Astrocyte of the hippocampus (primary cell): ENCODE measurements at regions not wholly inside any gene's neighbourhood (a gene's known extent, or its start where the extent isn't known, plus 50 kb on each side); places are given as distances from the start of the nearest gene placed in this dataset.
"Not testable (repeated sequence)": the region's sequence is repeated elsewhere in the genome, so short reads cannot be mapped to it uniquely, and the experiment has no call there.

ENCODE experiments used
- DNase-seq: peaks from one replicate; pipeline ENCODE4 v3.0.0; 2011; ENCODE audit warnings: low read depth, low spot score

DNA sequence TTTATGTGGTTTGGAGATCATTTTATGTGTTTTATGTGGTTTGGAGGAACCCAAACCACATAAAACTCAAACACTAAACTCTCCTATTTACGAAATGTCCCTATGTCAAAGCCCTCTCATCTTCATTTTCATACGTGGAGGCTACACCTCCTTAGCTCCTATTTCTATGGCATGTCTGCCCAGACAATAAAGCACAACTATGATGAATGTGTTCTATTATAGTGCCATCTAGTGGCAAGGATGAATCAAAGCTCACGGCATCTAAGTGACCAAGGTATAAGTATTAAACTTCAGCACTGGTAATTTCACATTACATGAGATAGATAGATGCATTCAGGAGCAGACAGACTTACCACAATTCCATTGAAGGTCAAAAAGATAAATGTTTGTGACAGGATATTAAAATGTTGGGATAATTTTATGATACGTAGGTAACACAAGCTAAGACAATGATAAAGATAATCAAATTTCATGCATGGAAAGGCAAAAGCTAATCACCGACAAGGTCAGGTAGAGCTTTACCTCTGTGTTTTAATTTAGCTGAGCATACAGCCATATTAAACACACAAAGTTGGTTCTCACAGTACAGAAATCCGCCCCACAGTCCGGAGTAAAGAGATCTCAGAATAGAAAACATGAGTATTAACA lies 130.6 kb upstream of the FHIT start:
- DNase-seq: peak; percentile 24

DNA sequence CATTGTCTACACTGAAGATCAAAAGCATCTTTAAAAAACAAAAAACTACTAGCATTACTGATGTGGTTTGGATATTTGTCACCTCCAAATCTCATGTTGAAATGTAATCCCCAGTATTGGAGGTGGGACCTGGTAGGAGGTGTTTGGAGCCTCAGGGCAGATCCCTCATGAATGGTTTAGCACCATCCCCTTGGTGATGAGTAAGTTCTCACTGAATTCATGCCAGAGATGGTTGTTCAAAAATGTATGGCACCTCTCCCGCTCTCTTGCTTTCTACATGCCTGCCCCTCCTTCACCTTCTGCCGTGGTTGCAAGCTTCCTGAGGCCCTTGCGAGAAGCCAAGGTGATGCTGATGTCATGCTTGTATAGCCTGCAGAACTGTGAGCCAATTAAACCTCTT lies 136.6 kb upstream of the FHIT start:
- DNase-seq: no peak

DNA sequence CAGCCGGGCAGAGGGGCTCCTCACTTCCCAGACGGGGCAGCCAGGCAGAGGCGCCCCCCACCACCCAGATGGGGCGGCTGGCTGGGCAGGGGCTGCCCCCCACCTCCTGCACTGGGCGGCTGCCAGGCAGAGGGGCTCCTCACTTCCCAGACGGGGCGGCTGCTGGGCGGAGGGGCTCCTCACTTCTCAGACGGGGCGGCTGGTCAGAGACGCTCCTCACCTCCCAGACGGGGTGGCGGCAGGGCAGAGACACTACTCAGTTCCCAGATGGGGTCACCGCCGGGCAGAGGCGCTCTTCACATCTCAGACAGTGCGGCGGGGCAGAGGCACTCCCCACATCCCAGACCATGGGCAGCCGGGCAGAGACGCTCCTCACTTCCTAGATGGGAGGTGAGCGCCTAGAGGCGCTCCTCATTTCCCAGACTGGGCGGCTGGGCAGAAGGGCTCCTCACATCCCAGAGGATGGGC lies 142.3 kb upstream of the FHIT start:
- not testable (repeated sequence) for DNase-seq

DNA sequence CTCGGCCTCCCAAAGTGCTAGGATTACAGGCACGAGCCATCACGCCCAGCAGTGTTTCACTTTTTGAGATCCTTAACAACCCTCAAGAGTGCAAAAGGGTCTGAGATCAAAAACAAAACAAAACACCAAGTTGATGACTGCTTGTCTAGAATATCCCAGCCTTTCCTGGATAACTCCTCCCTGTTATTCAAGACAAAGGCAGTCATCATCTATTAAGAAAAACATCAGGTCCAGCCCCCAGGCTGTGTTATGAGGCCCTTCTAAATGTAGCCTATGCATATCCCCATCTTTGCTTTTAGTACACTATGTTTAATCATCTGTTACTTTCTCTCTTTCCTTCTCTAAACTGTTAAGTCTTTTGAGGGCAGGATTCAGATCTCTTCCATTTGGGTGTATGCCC lies 150.1 kb upstream of the FHIT start:
- no peak for DNase-seq

GRCh38 chr3:61407397-61407796 lies 154.0 kb upstream of the PTPRG start:
- no peak for DNase-seq

GRCh38 chr3:61409638-61410037 lies 151.7 kb upstream of the PTPRG start:
- DNase-seq: no peak

GRCh38 chr3:61410358-61410757 lies 151.0 kb upstream of the PTPRG start:
- not testable (repeated sequence) for DNase-seq

- DNase-seq: no peak
These were observed 150.2 kb upstream of the PTPRG start for GRCh38 chr3:61411009-61411662.

DNA sequence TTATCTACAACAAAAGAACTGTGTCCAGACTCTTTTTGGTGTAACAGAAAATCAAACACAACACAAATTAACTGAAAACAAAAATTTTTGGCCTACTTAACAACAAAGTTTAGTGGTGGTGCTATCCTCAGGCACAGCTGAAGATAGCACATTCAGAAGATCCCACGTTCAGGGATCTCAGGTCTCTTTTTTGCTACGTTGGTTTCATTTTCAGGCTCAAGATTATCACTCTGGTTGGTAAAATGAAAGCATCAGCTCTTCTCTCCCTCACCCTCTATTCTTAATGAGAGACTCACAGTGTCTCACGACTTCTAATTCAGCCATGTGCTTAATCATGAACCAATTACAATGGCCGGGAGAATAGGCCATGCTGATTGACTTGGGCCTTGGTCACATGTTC lies 146.9 kb upstream of the PTPRG start:
- DNase-seq: no peak

DNA sequence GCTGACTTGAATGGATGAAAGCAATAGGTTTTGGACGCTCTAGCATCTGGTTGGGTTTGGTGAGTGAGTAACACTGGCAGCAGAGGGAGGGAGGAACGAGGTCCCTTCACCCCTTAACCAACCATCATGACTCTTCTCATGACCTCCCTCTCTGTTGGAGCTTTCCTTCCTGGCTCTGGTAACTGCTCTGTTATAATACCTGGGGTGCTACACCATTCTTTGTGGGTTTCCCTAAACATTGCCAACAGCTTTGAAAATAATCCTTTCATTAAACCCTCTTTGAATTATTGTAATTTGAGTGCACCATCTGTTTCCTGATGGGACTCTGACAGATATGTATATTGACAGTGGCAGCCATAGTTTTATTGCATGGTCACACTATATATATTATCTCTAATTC lies 146.2 kb upstream of the PTPRG start:
- no peak for DNase-seq

DNA sequence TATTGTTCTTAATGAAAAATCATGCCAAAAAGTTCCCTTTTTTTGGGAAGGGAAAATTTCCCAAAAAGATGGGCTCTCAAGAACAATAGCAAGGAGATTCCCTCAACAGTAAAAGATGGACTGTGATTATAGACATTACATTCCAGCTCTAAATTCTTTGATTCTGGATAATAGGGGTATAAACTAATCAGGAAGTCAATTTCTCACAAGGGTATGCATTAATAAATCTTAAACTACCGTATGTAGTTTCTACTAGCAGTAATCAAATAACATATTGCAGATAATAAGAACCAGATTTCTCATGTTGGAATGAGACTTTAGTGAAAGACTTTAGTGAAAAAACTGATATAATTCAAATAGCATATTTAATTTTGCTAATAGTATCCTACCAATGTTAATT lies 144.8 kb upstream of the PTPRG start:
- DNase-seq: no peak

DNA sequence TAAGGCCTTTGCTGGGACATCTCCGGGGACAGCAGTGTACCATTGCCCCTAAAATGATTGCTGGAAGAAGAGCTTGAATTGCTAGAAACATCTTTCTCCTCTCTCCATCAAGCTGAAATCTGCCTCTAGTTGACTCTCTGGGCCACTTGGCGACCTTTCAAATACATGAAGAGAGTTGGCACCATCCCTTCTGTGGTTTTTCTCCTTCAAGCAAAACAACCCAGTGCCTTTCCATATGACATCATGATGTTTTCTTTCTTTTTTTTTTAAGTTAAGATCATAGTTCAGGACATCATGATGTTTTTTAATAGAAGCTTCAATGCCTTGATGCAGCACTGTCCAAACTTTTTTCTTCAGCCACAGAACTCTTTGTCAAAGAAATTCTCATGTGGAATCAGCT lies 144.0 kb upstream of the PTPRG start:
- peak; percentile 89 for DNase-seq

GRCh38 chr3:61420136-61420759 lies 141.1 kb upstream of the PTPRG start:
- no peak for DNase-seq

DNA sequence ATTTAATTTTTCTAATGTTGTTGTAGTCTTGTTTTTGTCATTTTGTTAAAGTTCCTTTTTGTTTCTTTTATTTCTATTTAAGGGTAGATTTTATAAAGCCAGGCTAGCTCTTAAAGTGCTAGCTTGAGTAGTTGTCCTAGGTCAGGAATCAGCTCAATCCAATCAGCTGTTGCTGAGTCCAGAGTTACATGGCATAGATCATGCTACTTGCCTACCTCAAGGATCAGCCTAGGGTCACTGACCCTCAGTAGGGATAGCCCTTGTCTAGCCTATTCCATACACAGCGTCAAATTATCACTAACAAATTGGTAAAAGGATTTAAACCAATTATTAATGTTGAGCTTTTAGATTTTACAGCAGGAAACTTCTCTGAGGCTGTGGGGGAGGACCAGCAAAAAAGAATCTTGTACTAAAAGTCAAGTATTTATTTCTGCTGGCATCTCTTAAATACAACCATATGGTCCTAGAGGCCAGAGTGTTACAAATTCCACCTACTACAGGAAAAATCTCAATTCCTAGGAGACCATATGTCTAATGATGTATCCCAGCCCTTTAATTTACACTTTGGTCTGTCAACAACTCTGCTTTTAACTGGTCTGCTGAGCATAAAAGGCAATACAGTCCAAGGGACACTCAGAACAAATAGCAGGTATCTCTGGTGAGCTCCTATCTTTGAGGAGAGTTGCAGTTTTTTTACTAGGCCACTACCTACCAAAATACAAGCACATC lies 138.3 kb upstream of the PTPRG start:
- DNase-seq: no peak

DNA sequence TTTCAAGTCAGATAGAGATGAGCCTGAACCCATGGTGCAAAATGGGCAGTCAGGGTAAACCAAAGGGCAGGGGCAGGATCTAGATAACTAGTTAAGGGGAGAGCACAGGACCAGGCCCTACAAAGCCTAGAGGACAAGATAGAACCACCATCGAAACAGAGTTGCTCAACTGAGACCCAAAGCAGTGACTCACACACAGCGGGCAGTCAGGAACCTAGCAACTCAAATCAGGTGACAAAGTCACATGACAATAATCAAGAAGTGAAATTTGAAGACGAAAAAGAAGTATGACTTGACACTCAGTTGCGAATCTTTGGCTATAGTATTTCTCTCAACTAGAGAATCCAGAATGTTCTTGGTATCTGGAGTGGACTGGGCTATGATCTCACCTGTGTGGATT lies 136.0 kb upstream of the PTPRG start:
- no peak for DNase-seq

- no peak for DNase-seq
These were observed 132.3 kb upstream of the PTPRG start for GRCh38 chr3:61429106-61429505.

- DNase-seq: not testable (repeated sequence)
These were observed 126.5 kb upstream of the PTPRG start for GRCh38 chr3:61434901-61435300.

- DNase-seq: not testable (repeated sequence)
These were observed 126.0 kb upstream of the PTPRG start for GRCh38 chr3:61435361-61435760.

GRCh38 chr3:61438253-61439121 lies 122.9 kb upstream of the PTPRG start:
- peak; percentile 32 for DNase-seq

DNA sequence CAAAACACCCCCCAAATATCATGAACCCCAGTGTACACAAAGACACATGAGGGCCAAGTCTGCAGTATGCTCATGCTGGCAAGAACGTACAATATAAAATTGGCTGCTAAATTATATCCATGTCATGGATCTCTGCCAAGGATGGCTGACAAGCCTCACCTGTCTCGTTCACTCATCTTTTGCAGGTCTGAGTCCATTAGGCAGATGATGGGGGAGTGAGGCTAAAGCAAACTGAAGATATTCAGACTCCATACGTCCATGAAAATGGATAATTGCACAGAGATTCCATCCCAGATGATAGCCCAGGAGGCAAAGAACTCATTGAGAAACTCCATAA lies 122.3 kb upstream of the PTPRG start:
- no peak for DNase-seq

- DNase-seq: no peak
These were observed 118.7 kb upstream of the PTPRG start for GRCh38 chr3:61442696-61443095.

- no peak for DNase-seq
These were observed 117.5 kb upstream of the PTPRG start for GRCh38 chr3:61443886-61444285.
